IPS-18c (cell line): ENCODE measurements at regions not wholly inside any gene's neighbourhood (a gene's known extent, or its start where the extent isn't known, plus 50 kb on each side); places are given as distances from the start of the nearest gene placed in this dataset.

Source experiments
- H3K4me3 ChIP-seq: 2 replicates; pipeline ENCODE4 v1.7.0; 2013; ENCODE audit warnings: low read depth, mild to moderate bottlenecking, low read length, moderate library complexity; ENCODE audit not compliant: insufficient read depth
- H3K9me3 ChIP-seq: one replicate; pipeline ENCODE4 v1.6.1; 2013; ENCODE audit warnings: mild to moderate bottlenecking, low read length, moderate library complexity; ENCODE audit not compliant: control insufficient read depth, insufficient read depth

- H3K4me3 ChIP-seq = no peak overlapping the region
- no peaks in the 10 kb centered on the region for H3K9me3 ChIP-seq
These were observed 389.1 kb upstream of the KIF2A start for GRCh38 chr5:61916621-61917620.

GRCh38 chr5:61918611-61919010 is 387.4 kb upstream of the KIF2A start:
- no peak overlapping the region for H3K4me3 ChIP-seq
- no peaks in the 10 kb centered on the region for H3K9me3 ChIP-seq

GRCh38 chr5:61919920-61920319 is 386.1 kb upstream of the KIF2A start:
- no peaks in the 10 kb centered on the region for H3K9me3 ChIP-seq
- no peak overlapping the region for H3K4me3 ChIP-seq

- no peaks in the 10 kb centered on the region for H3K9me3 ChIP-seq
- no peak overlapping the region for H3K4me3 ChIP-seq
These were observed 381.8 kb upstream of the KIF2A start for GRCh38 chr5:61924251-61924650.

- Histone ChIP-seq H3K9me3 (no peaks in the 10 kb centered on the region), H3K4me3 (no peak overlapping the region)
These were observed 379.1 kb upstream of the KIF2A start for GRCh38 chr5:61926911-61927310.

- Histone ChIP-seq H3K9me3 (no peaks in the 10 kb centered on the region), H3K4me3 (no peak overlapping the region)
These were observed 374.8 kb upstream of the KIF2A start for GRCh38 chr5:61931236-61931635.

- Histone ChIP-seq H3K9me3 (no peaks in the 10 kb centered on the region), H3K4me3 (no peak overlapping the region)
These were observed 372.0 kb upstream of the KIF2A start for GRCh38 chr5:61933787-61934626.

- Histone ChIP-seq H3K4me3 (no peak overlapping the region), H3K9me3 (no peaks in the 10 kb centered on the region)
These were observed 364.4 kb upstream of the KIF2A start for GRCh38 chr5:61941637-61942036.

- no peak overlapping the region for H3K4me3 ChIP-seq
- H3K9me3 ChIP-seq = no peaks in the 10 kb centered on the region
These were observed 363.4 kb upstream of the KIF2A start for GRCh38 chr5:61942462-61943049.

GRCh38 chr5:61943713-61944112 is 362.3 kb upstream of the KIF2A start:
- Histone ChIP-seq H3K9me3 (no peaks in the 10 kb centered on the region), H3K4me3 (no peak overlapping the region)

GRCh38 chr5:61948151-61948550 is 357.9 kb upstream of the KIF2A start:
- no peaks in the 10 kb centered on the region for H3K9me3 ChIP-seq
- H3K4me3 ChIP-seq = no peak overlapping the region

GRCh38 chr5:61949054-61949678 is 356.8 kb upstream of the KIF2A start:
- no peaks in the 10 kb centered on the region for H3K9me3 ChIP-seq
- no peak overlapping the region for H3K4me3 ChIP-seq

GRCh38 chr5:61949679-61950435 is 356.1 kb upstream of the KIF2A start:
- H3K9me3 ChIP-seq = no peaks in the 10 kb centered on the region
- no peak overlapping the region for H3K4me3 ChIP-seq

GRCh38 chr5:61951295-61951694 is 354.7 kb upstream of the KIF2A start:
- H3K4me3 ChIP-seq = no peak overlapping the region

GRCh38 chr5:61953913-61954312 is 352.1 kb upstream of the KIF2A start:
- H3K4me3 ChIP-seq = no peak overlapping the region
- H3K9me3 ChIP-seq = no peaks in the 10 kb centered on the region

More at GRCh38 chr5:61951295-61951694, 354.7 kb upstream of the KIF2A start:
- H3K9me3 ChIP-seq = no peaks in the 10 kb centered on the region

GRCh38 chr5:61964201-61964600 is 341.8 kb upstream of the KIF2A start:
- Histone ChIP-seq H3K4me3 (no peak overlapping the region), H3K9me3 (no peaks in the 10 kb centered on the region)
